HK-2 (cell line): ENCODE measurements at regions not wholly inside any gene's neighbourhood (a gene's known extent, or its start where the extent isn't known, plus 50 kb on each side); places are given as distances from the start of the nearest gene placed in this dataset.

Experiments
- DNase-seq: peaks from one replicate; pipeline ENCODE4 v3.0.0-alpha.2; 2018; ENCODE audit not compliant: unreplicated experiment

- DNase-seq, result no peak
These were observed 170.9 kb downstream of the PALM2AKAP2 start for GRCh38 chr9:109950710-109951443.

GRCh38 chr9:109953300-109953699 lies 173.3 kb downstream of the PALM2AKAP2 start:
- DNase-seq, result no peak

DNA sequence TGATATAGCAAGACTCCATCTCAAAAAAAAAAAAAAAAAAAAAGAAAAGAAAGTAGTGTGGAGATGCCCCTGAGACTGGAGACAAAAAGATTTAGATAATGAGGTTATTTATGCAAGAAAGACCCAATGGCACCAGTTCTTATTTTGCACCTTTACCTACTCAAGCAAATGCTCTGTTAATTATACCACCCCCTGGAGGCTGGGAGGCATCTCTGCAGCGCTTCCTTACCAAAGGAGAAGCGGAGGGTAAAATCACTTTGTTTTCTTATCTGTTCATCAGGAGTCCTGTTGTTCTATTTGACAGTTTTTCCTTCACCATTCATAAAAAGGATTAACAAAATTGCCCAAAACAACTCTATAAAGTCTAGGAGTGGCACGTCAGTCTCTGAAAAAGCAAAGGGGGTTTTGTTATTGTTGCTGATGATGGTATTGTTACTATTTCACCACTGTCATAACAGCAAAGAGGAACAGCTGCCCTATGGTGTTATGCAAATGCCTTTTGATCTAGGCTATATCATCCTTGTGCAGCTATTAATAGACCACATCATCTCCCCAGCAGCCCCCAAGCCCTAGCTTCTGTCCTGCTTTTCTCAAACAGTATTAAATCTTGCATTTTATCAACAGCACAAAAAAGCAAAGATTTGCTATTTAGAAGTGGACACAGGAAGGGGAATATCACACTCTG lies 174.0 kb downstream of the PALM2AKAP2 start:
- no peak for DNase-seq

DNA sequence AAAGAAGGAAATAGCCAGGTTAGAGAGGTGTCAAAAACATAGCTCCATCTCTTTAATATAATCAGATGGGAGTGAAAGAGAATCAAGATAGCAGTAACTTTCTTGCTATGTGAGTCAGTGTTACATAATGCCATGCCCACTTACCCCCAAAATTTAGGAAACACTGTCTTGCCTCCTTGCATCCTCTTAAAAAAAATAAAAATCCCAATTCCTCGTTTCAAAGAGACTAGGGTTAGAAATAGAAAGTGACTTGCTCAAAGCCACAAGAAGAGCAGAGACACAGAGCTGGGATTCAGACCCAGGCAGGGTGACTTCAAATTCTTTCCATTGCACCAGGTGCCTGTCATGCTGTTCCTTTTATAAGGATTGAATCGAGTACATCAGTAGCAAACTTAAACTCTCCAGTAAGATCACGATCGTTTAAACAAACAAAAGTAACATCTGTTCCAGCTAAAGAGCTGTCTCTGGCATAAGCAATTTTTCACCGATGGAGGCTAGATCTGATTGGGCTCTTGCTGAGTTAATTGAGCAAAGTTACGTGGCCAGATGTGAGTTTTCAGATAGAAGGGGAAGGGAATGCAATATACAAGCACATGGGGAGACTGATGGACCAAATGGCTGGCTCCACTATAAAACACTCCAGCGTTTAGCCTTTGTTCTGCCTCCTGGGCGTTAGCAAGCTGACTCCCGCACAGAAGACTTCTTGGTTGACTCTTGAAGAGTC lies 176.9 kb downstream of the PALM2AKAP2 start:
- no peak for DNase-seq

DNA sequence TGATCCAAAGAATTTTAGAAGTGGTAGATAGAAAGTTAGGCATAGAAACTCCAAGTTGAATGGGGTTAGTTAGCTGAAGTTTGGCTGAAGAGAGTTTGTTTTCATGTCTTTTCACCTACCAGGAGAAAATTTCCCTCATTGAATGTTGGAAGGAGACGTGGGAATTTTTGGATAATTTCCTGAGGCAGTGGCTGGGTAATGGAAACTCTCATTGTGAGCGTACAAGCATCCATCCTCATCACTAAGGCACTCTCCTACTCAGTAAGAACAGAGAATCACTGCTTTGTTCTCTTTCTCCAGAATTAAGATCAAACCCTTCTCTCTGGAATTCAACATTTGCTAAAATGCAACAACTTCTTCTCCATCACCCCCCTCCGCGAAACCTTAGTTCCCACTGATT lies 179.7 kb downstream of the PALM2AKAP2 start:
- no peak for DNase-seq

GRCh38 chr9:109961626-109962025 lies 181.6 kb downstream of the PALM2AKAP2 start:
- no peak for DNase-seq

- no peak for DNase-seq
These were observed 182.2 kb downstream of the PALM2AKAP2 start for GRCh38 chr9:109962215-109962614.

- DNase-seq, result no peak
These were observed 183.1 kb downstream of the PALM2AKAP2 start for GRCh38 chr9:109963079-109963478.

- DNase-seq, result no peak
These were observed 186.8 kb downstream of the PALM2AKAP2 start for GRCh38 chr9:109966643-109967368.

GRCh38 chr9:109967651-109968642 lies 187.9 kb downstream of the PALM2AKAP2 start:
- no peak for DNase-seq

DNA sequence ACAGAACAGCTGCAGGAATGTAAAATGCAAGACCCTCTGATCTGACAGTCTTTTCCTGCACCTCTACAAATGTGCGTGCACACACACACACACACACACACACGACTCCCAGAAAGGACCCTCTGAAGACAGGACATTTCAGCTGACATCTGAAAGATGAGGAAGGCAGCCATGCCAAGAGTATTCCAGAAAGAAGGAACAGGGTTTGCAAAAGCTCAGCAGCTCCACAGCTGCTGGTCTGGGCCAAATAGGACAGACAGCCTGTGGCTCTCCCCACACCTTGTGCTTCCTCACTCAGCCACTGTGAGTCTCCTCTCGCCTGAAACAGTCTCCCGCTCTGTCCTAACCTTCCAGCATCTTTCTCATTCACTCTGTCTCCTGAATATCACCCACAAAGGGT lies 189.0 kb downstream of the PALM2AKAP2 start:
- peak; percentile 9 for DNase-seq

GRCh38 chr9:109969573-109970237 lies 189.7 kb downstream of the PALM2AKAP2 start:
- no peak for DNase-seq

GRCh38 chr9:109971226-109971625 lies 191.2 kb downstream of the PALM2AKAP2 start:
- no peak for DNase-seq

- DNase-seq, result no peak
These were observed 192.3 kb downstream of the PALM2AKAP2 start for GRCh38 chr9:109972026-109972882.

- DNase-seq, result no peak
These were observed 193.3 kb downstream of the PALM2AKAP2 start for GRCh38 chr9:109973336-109973735.

GRCh38 chr9:109974143-109974917 lies 194.3 kb downstream of the PALM2AKAP2 start:
- DNase-seq, result no peak

GRCh38 chr9:109974918-109975276 lies 194.9 kb downstream of the PALM2AKAP2 start:
- no peak for DNase-seq

DNA sequence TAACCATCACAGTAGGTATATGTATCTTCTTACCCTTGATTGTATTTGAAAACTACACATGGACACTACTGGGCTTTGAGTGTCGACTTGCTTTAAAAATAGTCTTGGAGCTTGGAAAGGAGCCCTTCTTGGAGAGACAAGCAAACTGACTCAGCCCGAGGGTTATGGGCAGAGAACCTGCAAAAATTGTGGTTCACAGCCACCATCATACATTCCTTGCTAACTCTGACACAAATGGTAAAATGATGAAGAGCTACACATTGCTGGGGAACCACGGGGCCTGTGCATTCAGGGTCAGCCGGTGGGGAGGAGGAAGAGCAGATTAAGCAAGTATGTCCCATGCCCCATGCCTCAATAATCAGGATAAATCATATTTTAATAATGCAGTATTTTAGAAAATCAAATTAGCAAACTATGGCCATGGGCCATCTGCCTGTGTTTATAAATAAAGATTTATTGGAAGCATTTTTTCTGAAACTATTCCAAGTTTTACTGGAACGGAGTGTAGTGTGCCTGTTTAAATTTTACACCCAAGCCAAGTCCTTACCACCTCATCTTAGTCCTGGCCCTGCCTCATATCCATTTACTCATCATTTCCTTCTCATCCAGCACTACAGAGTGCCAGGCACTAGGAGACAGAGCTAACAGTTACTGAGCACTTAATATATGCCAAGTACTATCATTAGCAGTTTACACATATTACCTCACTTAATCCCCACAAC lies 195.7 kb downstream of the PALM2AKAP2 start:
- no peak for DNase-seq
